Stimulated activated CD4-positive, alpha-beta T cell treated with anti-CD3 and anti-CD28 coated beads, Interleukin-1b, Interleukin-23, amount 100 ng/mL, for 24 hours (primary cell): ENCODE measurements at regions not wholly inside any gene's neighbourhood (a gene's known extent, or its start where the extent isn't known, plus 50 kb on each side); places are given as distances from the start of the nearest gene placed in this dataset.
"Not testable (repeated sequence)": the region's sequence is repeated elsewhere in the genome, so short reads cannot be mapped to it uniquely, and the experiment has no call there.

Experiments
- DNase-seq, 4 experiments: peaks; one replicate each; pipeline ENCODE4 v3.0.0-alpha.2; 2020; ENCODE audit warnings: low read depth in 4 of 4, low spot score in 1 of 4

DNA sequence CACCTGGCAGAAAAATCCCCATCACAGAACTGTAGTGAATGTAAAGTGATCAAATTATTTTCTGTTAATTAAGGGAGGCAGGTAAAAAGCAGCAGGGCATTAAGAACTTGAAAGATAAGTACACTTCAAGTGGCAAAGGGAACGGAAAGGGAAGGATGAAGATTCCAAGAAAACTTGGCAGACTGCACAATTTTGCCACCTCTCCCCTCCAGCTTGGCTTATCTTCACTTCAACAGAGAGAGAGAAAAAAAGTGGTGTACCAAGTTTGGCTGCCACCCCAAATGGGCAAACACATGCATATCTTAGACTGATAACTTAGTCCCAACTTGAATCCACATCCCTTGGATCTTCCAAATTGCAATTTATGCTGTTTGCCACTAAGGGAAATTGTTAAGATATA is 598.1 kb upstream of the ACTRT1 start:
- DNase-seq, result no peak

- no peak for DNase-seq
These were observed 582.6 kb upstream of the ACTRT1 start for GRCh38 chrX:128634754-128635153.

DNA sequence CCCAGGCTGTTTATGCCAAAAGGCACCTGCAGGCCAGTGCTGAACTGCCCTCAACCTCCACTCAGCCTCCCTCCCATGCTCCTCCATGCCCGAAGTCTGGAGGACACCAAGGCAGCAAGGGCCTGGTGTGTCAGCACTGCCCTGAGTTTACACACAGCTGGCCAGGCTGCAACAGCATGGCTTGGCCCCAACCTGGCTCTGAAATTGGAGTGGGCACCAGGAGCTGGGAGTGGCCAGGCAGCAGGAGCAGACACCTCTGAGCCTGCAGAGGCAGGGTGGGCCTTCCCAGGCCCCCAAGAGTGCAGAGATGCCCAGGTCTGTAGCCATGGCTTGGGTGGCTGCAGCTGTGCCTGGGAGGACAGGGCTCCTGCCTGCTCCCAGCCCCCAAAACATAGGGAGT is 571.2 kb upstream of the ACTRT1 start:
- no peak for DNase-seq

DNA sequence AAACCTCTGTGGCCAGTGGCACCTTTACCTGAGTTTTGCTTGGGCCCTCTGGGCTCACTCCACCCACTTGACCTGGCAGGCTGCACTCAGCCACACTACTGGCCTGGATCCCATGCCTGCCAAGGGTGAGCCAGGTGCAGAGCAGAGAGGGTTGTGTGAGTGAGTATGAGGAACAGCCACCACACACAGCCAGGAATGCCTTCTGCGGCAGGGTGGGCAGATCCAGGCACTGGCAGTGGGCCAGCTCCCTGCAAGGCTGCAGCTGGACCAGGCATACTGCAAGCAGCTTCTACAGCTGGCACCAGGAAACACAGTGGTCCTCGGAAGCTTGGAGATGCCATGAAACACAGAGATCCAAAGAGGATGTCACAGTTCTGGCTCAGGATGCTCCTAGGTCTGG is 570.1 kb upstream of the ACTRT1 start:
- DNase-seq, result no peak

DNA sequence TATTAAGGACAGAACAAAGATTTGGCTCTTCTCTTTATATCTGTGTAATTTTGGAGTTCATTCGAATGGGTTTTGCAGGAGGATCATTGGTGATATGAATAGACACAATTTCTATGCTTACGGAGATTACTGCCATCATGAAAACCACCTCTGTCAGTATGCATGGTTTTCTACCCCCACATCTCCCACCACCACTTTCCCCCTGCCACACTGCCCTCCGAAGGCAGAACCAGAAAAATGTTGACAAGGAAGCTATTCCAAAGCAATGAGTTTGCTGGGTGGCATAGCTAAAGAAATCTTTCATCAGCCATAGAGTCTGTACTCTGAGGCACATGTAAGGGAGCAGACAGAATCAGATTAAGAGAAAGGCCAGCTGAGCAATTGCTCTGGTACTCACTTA is 567.3 kb upstream of the ACTRT1 start:
- DNase-seq, result no peak

- DNase-seq, result no peak
These were observed 564.7 kb upstream of the ACTRT1 start for GRCh38 chrX:128616933-128617332.

- not testable (repeated sequence) for DNase-seq
These were observed 554.6 kb upstream of the ACTRT1 start for GRCh38 chrX:128606817-128607216.

GRCh38 chrX:128606357-128606756 is 554.2 kb upstream of the ACTRT1 start:
- not testable (repeated sequence) for DNase-seq

GRCh38 chrX:128601706-128602105 is 549.5 kb upstream of the ACTRT1 start:
- DNase-seq, result no peak

GRCh38 chrX:128599632-128600031 is 547.4 kb upstream of the ACTRT1 start:
- DNase-seq, result no peak

DNA sequence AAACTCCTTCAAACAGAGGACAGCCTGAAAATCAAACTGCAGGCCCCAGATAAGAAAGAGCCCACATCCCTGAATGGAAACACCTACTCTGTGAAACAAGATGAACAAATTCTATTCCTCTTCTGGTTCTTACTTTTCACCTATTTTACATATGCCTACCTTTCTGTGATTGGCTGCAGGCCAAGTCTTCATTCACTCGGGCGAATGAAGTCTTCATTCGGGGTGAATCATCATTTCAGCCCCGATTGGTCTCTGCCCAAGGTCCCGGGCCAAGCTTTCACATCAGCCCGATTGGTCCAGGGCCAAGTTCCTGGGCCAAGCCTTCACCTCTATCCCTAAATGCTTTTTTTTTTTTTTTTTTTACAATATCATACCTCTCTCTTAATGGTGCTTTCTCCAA is 529.8 kb upstream of the ACTRT1 start:
- DNase-seq, result no peak

DNA sequence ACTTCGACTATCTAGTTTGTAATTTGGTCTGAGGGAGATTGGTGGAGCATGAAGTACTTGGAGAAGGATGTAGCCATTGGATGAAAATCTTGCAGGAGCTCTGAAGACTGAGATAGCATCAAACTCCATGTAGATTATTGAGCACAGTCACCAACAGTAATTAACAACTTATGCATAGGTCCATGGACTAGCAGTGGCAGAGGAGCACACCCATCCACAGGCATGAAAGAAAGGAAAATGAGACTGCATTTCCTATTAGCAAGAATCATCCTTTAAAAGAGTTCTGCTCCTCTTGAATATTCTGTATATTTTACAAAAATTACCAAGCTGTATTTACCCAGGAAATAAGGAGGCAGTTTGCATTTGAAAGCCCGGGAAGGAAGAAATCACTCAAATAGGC is 529.4 kb upstream of the ACTRT1 start:
- DNase-seq, result no peak

- DNase-seq, result no peak
These were observed 490.9 kb upstream of the ACTRT1 start for GRCh38 chrX:128543114-128543513.

GRCh38 chrX:128518508-128518907 is 466.3 kb upstream of the ACTRT1 start:
- no peak for DNase-seq

DNA sequence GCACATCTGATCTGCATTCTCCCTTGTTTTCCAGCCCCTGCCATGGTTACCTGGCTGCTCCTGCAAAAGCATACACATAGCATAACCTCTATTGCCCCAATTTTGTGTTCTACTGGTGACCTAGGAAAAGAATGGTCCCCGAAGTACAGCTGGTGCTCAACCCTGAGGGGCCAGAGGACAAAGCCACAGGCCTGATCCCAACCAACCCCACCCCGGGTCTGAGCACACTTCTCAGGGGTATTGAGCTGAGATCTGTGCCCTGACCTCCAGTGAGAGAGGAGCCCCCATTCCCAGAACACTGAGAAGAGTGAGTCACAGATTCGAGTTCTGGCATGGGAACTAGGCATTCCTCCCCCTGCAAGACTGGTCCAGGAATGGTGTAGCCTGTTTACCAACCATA is 465.5 kb upstream of the ACTRT1 start:
- DNase-seq, result no peak

DNA sequence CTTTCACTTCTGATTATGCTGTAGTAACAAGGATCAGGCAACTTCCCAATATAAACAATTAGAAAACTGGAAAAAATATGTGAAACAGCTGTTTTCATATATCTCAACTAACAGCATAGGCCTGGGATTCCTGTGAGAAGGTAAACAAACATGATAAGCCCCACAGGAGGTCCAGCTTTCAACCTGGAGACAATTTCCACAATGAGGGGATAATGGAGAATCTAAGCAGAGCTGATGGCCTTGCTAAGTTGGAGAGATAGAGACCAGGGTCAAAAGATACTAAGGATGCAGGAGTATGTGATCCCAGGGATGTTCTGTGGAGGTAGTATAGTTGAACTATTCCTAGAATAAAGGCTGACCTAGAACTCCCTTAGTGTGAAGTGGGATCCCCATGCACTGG is 452.3 kb upstream of the ACTRT1 start:
- no peak for DNase-seq

GRCh38 chrX:128464116-128464515 is 411.9 kb upstream of the ACTRT1 start:
- DNase-seq, result no peak

DNA sequence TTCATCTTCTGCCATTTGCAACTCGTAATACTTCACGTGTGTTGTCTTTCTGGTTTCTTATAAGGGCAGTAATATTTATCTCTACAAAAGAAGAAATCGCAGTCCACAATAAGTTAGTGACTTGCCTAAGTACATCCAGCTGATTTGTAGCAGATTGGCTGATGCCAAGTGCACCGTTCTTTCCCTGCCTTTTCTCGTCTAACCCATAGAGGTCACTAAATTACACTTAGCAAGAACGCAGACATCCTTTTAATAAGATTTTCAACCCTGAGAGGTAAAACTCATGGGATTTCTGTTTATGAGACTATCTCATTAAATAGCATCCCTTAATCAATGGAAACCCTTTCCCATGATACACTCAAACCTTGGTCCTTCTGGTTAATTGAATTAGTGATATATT is 408.6 kb upstream of the ACTRT1 start:
- no peak for DNase-seq

GRCh38 chrX:128458888-128459287 is 406.7 kb upstream of the ACTRT1 start:
- no peak for DNase-seq

DNA sequence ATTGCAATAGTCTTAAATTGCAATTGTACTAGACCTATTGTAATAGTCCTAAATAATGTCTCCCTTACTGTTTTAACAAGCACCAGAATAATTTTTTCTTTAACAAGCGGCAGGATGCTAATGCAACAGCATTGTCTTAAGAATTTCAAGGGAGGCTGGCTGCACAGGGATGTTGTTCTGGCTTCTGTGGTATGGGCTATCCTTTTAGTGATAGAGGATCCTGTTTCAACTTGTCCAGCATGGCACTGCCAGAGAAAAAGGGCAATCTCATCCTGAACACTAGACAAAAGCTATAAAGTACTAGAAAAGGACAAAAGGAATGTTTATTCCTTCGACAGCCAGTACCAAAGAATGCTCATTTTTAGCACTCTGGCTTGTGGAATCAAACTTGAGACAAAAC is 405.5 kb upstream of the ACTRT1 start:
- DNase-seq, result no peak

DNA sequence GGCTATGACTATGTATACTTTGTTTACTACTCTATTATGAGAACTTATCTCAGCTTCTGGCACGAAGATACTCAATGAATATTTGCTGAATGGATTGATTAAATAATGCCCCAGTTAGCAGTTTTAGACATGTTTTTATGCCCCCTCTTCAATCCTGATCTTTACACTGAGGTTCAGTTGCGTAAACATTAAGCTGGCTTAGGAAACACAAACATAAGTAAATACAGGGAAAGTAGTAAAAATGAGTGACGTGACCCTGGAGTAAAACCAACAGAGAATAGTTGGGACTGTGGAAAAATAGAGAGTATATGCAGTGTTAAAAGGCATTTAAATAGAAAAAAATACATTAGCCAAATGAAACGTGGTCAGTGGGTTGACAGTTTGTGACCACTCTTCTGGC is 387.0 kb upstream of the ACTRT1 start:
- no peak for DNase-seq

GRCh38 chrX:128438082-128438481 is 385.9 kb upstream of the ACTRT1 start:
- no peak for DNase-seq

DNA sequence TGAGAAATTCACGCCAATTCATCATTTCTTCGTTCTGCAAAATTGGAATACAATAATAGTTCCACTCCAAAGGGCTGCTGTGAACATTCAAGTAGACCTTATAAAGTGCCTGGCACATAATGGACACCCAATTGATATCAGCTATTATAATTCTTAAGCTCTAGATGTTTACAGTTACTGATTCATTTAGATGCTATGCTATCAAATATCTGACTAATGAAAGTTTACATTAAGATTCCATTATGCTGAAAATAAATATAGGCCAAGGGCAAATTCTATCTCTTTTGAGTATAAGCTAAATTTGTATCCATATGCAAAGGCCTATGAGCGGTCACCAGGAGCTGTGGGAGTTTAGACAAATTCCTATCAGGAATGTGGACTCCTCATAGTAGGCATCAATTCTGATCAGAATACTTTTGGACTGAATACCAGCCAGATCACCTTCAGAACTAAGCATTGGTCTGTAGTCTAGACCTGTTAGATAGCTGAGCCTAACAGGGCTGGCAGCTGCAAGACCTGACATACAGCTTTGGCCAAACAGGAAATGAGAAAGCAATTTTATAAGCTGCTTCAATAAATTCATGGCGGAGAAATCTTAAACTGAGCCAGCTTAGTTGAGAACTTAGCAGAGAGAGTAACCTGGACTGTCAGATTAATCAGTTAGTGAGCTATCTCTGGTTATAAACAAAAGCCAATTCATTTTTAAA is 384.3 kb upstream of the ACTRT1 start:
- DNase-seq, result no peak

DNA sequence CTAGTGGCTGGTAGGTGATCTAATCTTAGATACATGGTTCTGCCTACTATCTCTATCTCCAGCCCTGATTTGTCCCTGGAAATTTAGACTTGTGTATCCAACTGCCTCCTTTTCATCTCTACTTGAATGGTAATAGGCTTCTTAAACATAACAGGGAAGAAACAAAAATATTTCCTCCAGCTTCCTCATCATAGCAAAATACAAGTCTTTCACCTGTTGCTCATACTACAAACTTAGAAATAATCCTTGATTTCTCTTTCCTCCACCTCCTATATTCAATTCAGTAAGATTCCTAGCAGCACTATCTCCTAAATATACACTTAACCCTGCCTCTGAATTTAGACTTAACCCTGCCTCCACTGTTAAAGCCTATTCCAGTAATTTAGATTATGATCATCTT is 373.3 kb upstream of the ACTRT1 start:
- no peak for DNase-seq
